Prostate gland (tissue), 2 donors: ENCODE measurements at regions not wholly inside any gene's neighbourhood (a gene's known extent, or its start where the extent isn't known, plus 50 kb on each side); places are given as distances from the start of the nearest gene placed in this dataset.

Experiments used
- DNase-seq: peaks from one replicate; pipeline ENCODE4 v3.0.0-alpha.2; 2019; ENCODE audit warnings: low spot score
- H3K27ac ChIP-seq, 2 donors: fragments of 200-600 bp; sonication (generic); 2 replicates each; pipeline ENCODE4 v1.5.1; 2017 to 2019
- H3K27me3 ChIP-seq: fragments of 200-600 bp; sonication (generic); replicated peaks from 2 replicates; pipeline ENCODE4 v1.5.1; 2019; ENCODE audit not compliant: insufficient read depth
- H3K36me3 ChIP-seq, 2 donors: fragments of 200-600 bp; sonication (generic); 1 replicate in 1 of 2; 2 replicates in 1 of 2; pipeline versions ENCODE4 v1.5.1 to v1.8.1; 2017 to 2019
- H3K4me1 ChIP-seq: fragments of 200-600 bp; sonication (generic); replicated peaks from 2 replicates; pipeline ENCODE4 v1.5.1; 2019
- H3K4me3 ChIP-seq, 2 donors: fragments of 200-600 bp; sonication (generic); 2 replicates each; pipeline ENCODE4 v1.5.1; 2017 to 2019
- H3K9me3 ChIP-seq: fragments of 200-600 bp; sonication (generic); 2 replicates; pipeline ENCODE4 v1.5.1; 2017
- POLR2A ChIP-seq: fragments of 450-650 bp; IDR thresholded peaks from one replicate; pipeline ENCODE4 v1.6.1; 2016; ENCODE audit warnings: antibody characterized with exemption, mild to moderate bottlenecking
- POLR2AphosphoS5 ChIP-seq: sonication (generic); formaldehyde crosslinking; IDR thresholded peaks from one replicate; pipeline ENCODE4 v1.6.1; 2017; ENCODE audit warnings: antibody characterized with exemption
- WGBS: methylation state at CpG from one replicate; pipeline ENCODE4 v1.1.5; 2018; 5-methylcytosine and 5-hydroxymethylcytosine counted together
- intact Hi-C: fragments of 100-400 bp; cut with DNase I; formaldehyde crosslinking; loops from one replicate; pipeline ENCODE4 v1.14.2; 2022
- TF ChIP-seq, protein P1 (sequence below), 4 experiments: fragments of 200-600 bp in 2 of 4; fragments of 450-650 bp in 2 of 4; sonication (generic) in 2 of 4; IDR thresholded peaks; 1 replicate in 3 of 4; 2 replicates in 1 of 4; pipeline ENCODE4 v1.5.1; 2016 to 2019; ENCODE audit warnings: antibody characterized with exemption in 4 of 4, mild to moderate bottlenecking in 2 of 4, moderate library complexity in 2 of 4

DNA sequence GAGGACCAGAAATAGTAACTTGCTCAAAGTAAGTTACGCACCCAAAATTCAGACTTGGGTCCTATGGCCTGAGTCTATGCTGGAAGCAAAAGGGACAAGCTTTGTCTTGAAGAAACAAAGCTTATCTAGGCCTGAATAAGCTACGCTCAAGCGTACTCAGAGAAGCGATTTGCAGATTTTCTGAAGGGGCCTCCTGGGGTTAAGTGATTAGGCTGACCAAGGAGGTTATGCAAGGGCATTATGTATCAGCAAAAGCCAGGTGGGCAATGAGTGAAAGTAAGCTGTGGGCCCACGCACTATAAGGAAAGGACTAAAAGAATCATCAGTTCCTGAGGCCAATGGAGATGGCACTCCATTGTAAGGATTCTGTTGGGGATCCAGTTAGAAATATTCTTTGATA, 122.1 kb downstream of the SNX18 start:
- no peak overlapping the region for H3K4me3 ChIP-seq
- H3K27ac ChIP-seq = no peak overlapping the region
- no peaks in the 10 kb centered on the region for H3K36me3 ChIP-seq
- intact Hi-C loops = no loop called here
- TF ChIP-seq, protein P1, sequence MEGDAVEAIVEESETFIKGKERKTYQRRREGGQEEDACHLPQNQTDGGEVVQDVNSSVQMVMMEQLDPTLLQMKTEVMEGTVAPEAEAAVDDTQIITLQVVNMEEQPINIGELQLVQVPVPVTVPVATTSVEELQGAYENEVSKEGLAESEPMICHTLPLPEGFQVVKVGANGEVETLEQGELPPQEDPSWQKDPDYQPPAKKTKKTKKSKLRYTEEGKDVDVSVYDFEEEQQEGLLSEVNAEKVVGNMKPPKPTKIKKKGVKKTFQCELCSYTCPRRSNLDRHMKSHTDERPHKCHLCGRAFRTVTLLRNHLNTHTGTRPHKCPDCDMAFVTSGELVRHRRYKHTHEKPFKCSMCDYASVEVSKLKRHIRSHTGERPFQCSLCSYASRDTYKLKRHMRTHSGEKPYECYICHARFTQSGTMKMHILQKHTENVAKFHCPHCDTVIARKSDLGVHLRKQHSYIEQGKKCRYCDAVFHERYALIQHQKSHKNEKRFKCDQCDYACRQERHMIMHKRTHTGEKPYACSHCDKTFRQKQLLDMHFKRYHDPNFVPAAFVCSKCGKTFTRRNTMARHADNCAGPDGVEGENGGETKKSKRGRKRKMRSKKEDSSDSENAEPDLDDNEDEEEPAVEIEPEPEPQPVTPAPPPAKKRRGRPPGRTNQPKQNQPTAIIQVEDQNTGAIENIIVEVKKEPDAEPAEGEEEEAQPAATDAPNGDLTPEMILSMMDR (IDR thresholded peaks at IDR 0.05) = no peak
- no peaks in the 10 kb centered on the region for H3K27me3 ChIP-seq
- H3K9me3 ChIP-seq = no peaks in the 10 kb centered on the region
- H3K4me1 ChIP-seq = no peaks in the 10 kb centered on the region
- DNase-seq = no peak
- WGBS = 82% methylated on average over 5 of the region's 5 CpGs

DNA sequence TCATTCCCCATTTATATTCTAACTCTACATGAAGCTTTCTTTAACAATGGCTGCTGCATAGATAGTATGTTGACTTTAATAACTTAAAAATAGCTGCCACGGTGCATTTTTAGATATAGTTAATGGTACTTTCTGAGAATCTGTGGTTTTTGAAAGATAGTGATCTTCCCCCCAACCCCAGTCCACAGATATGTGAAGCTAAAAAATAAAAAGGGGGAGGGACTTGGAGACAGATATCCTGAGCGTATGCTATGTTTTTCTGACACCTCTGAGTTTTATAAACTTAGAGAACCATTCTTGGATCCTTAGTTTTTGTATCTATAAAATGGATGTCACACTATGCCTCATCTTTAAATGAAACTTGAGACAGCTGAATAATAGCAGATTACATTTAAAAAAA, 120.5 kb downstream of the SNX18 start:
- intact Hi-C loops = no loop called here
- no peak for TF ChIP-seq POLR2A
- no peak for TF ChIP-seq POLR2AphosphoS5
- TF ChIP-seq, protein P1 (IDR thresholded peaks at IDR 0.05) = no peak
- 67% methylated on average over 2 of the region's 2 CpGs for WGBS
- no peaks in the 10 kb centered on the region for H3K36me3 ChIP-seq
- DNase-seq = no peak
- H3K27ac ChIP-seq = no peak overlapping the region
- no peaks in the 10 kb centered on the region for H3K27me3 ChIP-seq
- no peaks in the 10 kb centered on the region for H3K4me1 ChIP-seq
- no peak overlapping the region for H3K4me3 ChIP-seq
- H3K9me3 ChIP-seq = no peaks in the 10 kb centered on the region

GRCh38 chr5:54637654-54638053, 120.1 kb downstream of the SNX18 start:
- TF ChIP-seq POLR2AphosphoS5 (no peak), POLR2A (no peak)
- TF ChIP-seq, protein P1 (IDR thresholded peaks at IDR 0.05) = no peak
- H3K36me3 ChIP-seq = no peaks in the 10 kb centered on the region
- H3K27me3 ChIP-seq = no peaks in the 10 kb centered on the region
- no peak overlapping the region for H3K27ac ChIP-seq
- WGBS = 10% methylated on average over 6 of the region's 6 CpGs
- intact Hi-C loops = no loop called here
- H3K4me1 ChIP-seq = no peaks in the 10 kb centered on the region
- no peak for DNase-seq
- H3K4me3 ChIP-seq = no peak overlapping the region
- H3K9me3 ChIP-seq = no peaks in the 10 kb centered on the region

DNA sequence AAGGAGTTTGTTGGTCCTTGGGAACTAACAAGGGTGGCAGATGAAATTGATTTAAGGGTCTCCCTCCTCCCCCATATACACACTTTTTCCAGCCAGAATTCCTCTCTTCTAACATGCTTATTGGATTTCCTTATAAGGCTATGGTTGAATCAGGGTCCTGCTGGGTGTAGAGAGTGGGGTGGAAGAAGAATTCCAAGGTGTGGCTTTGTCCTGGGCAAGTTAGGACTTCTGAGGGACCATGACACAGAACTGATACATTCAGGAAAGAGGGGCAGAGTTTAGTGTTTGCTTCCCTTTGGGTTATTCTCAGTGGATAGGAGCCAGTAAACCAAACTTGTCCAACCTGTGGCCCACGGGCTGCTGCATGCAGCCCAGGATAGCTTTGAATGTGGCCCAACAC, 116.5 kb downstream of the SNX18 start:
- TF ChIP-seq, protein P1 (IDR thresholded peaks at IDR 0.05) = no peak
- TF ChIP-seq POLR2A = no peak
- TF ChIP-seq POLR2AphosphoS5 = no peak
- Histone ChIP-seq H3K27ac (no peak overlapping the region), H3K9me3 (no peaks in the 10 kb centered on the region), H3K36me3 (no peaks in the 10 kb centered on the region), H3K4me1 (no peaks in the 10 kb centered on the region), H3K27me3 (no peaks in the 10 kb centered on the region), H3K4me3 (no peak overlapping the region)
- DNase-seq = no peak
- 50% methylated on average over 1 of the region's 1 CpG for WGBS
- intact Hi-C loops = no loop called here

DNA sequence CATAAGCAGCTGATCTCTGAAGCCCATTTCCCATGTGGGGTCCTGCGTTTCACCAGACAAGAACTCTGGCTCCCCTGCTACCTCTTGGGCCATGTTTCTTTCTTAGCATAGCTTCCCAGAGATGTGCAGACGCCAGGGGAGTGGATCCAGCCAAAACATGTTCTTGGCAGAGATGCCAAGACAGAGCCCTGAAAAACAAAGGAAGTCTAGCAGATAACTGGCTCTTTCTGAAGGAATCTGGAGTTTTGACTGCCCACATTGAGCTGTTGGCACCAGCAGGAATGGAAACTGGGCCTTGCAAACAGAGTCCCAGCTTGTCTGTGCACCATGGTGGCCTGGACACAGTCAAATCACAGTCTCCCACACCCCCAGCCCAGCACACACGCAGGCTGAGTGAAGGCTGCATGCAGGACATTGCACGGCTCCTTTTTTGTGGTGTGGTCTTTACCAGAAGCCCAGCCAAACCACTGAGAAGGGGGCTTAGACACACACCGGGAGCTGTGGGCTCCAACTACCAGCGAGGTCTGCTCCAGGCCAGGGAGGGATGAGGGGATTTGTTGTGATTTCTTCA, 114.7 kb downstream of the SNX18 start:
- no peak for DNase-seq
- WGBS = 54% methylated on average over 6 of the region's 6 CpGs
- no peak overlapping the region for H3K27ac ChIP-seq
- intact Hi-C loops = no loop called here
- H3K27me3 ChIP-seq = no peaks in the 10 kb centered on the region
- H3K9me3 ChIP-seq = no peaks in the 10 kb centered on the region
- no peak for TF ChIP-seq POLR2AphosphoS5
- TF ChIP-seq POLR2A = no peak
- TF ChIP-seq, protein P1 (IDR thresholded peaks at IDR 0.05) = no peak
- H3K4me1 ChIP-seq = no peaks in the 10 kb centered on the region
- no peaks in the 10 kb centered on the region for H3K36me3 ChIP-seq
- H3K4me3 ChIP-seq = no peak overlapping the region
